NOMO-1 treated with DMSO at 0.1 percent for 48 hours (cell line): ENCODE measurements at regions not wholly inside any gene's neighbourhood (a gene's known extent, or its start where the extent isn't known, plus 50 kb on each side); places are given as distances from the start of the nearest gene placed in this dataset.

ENCODE experiments used
- DNase-seq: peaks from one replicate; lab custom pipeline; 2025; ENCODE audit not compliant: unreplicated experiment; lab: John Stamatoyannopoulos, UW

DNA sequence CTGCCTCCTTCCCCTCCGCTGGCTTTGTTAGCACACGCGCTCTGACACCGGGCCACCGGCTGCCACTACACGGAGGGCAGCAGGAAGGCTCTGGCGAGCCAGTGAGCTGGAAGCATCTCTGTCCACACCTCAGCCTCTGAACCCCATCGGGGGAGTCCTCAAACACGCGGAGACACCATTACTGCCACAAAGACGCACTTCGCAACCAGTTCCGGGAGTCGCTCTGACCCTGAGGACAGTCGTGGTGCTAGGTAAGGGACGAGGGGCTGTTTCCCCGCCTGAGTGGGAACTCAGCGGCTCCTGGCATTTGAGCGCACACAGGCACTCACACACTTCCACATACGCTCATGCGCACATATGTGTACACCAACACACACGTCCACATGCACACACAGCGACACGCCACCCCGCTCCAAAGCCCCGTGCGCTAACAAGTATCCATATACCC lies 160.0 kb downstream of the C9orf152 start:
- DNase-seq, result no peak

DNA sequence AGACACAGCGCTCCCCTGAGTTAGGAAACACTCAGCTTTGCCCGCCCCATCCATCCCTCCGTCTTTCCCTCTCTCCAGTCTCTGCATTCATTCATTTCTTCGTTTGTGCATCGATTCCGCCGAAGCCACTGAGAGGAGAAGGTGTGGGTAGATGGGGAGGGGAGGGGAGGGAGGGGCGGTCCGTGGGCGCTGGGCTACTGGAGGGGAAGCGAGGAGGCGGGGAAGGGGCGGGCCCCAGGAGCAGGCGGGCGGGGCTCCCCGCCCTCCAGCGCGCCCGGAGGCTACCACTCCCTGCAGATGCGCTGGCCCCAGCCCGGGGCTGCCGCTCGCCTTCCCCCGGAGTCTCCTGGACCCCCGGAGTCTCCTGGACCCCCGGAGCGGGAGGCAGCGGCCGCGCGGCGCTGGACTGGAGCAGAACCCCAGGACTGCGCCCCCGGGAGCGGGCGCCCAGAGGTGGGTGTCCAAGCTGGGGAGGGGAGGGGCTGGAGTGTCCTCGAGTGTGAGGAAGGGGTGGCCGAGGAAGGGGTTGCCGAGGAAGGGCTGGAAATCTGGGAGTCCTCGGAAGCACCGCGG lies 159.5 kb downstream of the C9orf152 start:
- DNase-seq, result peak; percentile 78

DNA sequence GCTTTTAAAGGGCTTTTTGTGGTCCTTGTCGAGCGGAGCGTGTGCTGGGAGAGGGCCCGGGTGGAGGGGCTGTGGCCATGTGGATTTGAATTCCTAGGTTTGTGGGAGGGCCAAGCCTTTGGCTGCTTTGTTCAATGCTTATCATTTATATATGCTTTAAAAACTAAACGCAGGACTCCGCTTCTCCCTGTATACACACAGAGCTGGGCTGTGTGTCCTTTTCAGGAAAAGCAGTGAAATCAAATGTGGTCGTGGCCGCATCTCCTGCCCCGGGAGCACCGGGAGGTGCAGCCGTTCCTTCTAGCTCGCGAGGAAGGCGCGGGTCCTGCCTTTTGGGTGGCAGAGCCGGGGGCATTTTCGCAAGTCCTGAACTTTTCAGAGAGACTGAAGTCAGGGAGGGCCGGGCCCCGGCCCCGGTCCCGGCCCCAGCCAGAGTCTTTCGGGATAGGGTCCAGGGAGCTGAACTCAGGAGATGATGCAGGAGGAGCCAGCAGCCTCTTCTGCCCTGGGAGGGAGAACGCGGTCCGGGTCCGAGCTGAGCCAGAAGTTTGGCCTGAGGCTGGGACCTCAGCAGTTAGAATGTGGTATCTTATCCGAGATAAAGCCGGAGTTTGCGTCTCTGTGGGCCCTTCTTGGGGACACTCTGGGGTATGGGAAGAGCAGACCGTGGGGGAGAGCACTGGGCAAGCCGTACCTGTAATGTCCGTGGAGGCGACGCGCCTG lies 158.8 kb downstream of the C9orf152 start:
- no peak for DNase-seq

DNA sequence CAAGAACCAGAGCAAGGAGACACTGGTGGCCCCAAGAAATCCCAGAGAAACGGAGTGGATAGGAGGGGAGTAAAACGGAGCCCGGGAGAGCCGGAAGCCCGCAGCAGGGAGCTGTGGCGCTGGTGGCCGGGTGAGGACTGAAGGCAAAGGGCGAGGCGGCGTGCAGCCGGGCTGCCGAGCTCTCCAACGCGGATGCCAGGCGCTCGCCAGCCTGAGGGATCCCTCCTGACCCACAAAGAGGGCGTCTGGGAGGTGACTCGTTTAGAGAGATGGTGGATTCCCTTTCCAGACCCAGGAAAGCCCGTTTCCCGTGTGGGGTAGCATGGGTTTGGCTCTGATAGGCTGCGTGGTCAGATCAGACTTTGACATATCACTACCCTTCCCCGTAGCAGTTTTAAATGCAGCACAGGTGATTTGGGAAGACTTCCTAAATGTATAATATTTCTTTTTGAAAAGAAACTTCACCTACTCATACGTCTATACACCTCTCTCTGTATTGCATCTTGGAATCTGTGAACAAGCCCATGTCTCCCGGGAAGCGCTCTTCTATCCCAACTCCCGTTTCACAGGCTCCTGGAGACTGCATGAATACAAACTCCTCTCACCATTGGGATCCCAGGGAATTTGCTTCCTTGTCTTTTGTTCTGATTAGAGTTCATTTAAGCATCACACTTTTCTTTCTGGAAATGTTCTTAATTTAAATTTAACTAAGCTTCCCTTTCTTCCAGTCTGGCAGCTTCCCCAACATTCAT lies 158.1 kb downstream of the C9orf152 start:
- DNase-seq, result no peak

DNA sequence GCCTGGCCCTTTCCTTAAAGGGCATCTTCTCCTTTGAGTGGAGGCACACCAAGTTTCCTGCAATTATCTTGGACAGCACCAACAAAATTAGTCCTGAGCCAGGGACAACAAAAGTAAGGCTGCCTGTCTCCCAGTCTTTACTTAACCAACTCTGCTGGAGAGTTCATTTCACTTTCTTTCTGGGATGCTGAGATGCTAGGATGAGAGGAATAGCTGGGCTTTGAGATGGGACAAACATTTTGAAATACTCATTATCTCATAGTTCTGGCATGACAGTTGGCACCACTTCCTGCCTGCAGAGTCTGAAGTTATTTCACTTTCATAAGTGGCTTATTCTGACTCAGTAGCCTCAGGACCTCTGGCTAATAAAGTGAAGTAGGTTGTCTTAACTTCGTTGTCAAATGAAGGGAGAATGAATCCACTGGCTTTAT lies 157.0 kb downstream of the C9orf152 start:
- peak; percentile 63 for DNase-seq

DNA sequence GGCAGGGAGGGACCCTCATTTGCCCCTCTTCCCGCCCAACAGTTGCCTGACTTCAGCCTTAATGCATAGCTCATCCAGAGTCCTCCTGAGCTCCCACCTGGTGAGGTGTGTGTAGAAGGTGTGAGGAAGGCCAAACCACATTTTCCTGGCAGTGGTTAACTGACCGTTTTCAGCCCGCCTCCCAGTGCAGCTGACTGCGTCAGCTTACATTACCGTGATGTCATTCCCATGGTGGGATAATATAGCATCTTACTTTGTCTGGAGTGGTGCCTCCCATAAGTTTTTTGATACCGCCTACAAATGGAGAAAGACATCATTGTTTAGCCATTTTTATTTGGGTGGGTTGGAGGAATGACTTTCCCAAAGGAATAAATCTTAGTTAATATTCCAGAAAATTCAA lies 151.9 kb downstream of the C9orf152 start:
- no peak for DNase-seq

DNA sequence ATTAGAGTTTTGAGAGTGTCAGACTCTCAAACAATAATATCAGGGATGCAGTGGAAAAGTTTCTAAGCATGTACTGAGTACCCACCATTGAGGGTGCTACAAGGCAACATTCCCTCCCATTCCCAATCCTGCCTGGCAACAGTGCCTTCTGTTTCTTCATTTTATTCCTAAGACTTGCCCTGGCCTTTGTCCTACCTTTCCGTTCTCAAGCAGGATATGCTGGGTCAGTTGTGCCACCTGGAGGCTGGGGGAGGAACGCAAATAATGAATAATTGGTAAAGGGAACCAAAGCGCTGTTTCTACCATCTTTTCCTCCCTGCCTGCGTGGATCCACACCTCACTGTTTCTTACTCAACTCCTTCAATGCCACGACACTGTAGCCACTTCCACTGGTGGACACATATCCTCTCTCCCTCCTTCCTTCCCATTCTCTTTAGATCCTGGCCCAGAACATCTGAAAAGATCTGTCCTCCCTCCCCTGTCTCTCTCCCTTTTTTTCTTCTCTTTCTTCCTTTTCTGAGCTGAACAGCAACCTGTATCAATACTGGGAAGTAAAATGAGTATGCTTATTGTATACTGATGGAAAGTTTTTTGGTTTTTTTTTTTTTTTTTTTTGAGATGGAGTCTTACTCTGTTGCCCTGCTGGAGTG lies 149.5 kb downstream of the C9orf152 start:
- peak; percentile 59 for DNase-seq

DNA sequence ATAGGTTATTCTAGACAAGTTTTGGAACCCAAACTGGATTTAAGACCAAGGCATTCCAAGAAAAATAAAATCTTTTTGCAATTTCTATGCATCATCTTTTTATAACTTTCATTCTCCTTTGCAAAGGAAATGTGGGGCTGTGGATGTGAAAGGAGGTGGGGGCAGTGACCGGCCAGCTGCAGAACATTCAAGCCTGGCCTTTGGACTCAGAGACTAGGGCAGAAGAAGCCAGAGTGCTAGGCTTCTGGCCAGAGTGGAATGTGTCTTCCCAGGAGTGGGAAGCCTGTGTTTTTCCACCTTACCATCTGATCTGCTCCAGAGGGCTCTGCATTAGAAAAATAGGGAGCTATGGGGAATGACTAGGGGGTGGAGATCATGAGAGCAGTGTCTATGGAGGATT lies 148.5 kb downstream of the C9orf152 start:
- DNase-seq, result no peak

DNA sequence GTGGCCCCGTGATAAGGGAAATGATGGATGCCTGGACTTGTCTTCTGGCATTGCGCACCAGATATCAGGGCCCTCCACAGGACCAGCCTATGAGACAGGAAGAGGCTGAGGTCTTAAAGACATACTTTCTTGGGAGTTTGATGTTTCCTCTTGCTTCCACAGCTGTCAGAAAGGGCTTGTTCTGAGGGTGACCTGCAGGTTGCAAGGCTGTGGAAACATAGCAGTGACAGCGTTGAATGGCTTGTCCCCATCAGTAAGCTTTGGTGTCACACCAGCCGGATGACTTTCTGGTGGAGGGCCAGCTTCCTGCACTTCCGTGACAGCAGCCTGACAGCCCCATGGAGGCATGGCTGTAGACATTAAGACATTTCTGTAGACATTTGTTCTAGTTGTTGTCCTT lies 143.2 kb downstream of the C9orf152 start:
- DNase-seq, result peak; percentile 34

DNA sequence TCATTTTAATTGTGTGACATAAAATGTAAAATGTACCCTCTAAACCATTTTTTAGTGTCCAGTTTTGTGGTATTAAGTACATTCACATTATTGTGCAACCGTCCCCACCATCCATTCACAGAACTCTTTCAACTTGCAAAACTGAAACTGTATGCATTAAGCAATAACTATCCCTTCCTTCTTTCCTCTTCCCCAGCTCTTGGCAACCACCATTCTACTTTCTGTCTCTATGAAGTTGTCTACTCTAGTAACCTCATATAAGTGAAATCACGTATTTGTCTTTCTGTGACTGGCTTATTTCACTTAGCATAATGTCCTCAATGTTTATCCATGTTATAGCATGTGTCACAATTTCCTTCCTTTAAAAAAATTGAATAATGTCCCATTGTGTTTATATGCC lies 142.4 kb downstream of the C9orf152 start:
- DNase-seq, result peak; percentile 97

DNA sequence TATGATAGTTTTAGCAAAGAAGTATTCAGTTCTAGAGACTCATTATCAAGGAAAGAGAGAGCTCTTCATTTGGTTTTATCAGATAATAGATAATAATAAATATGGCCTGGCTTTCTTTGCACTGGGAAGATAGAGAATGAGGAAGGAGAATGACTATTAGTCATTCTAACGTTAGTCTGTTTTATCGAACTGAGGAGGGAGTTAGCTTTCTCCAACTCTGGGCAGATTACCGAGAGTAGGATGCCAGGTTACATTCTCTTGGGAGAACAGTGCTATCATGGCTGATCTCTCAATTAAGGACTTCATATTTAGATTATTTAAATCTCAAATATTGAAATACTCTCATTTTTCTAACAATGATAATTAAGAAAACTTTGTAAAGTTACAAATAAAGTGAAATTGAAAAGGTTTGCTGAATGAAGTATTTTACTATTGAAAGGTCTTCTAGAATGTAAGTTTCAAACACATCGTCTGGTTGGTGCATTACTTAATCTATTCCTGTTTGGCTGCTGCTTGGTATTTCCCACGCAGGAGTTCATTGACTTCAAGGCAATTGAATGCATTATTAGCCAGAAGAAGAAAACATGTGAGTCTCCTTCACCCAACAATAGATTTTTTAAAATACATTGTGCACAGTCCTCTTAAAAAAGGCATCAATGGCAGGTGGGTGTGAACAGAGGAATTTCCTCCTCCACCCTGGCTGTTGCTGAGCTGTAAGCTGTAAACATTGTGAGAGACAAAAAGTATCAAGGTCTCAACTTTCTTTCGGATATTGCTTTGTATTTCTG lies 140.8 kb downstream of the C9orf152 start:
- peak; percentile 32 for DNase-seq

DNA sequence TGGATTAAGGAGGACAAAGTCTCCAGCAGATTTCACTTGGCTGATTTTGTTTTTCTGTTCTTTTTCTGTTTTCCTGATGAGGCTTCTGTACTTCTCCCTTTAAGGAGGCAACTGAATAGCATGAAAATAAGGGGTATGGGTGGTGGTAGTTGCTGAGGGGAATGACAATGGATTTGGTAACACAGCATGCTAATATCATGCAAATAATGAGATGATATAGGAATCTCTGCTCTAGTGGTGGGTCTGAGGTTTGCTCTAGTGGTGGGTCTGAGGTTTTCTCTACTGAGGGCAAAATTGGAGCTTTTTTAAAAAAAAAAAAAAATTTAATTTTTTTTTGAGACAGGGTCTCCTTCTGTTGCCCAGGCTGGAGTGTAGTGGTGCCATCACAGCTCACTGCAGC lies 139.7 kb downstream of the C9orf152 start:
- no peak for DNase-seq

DNA sequence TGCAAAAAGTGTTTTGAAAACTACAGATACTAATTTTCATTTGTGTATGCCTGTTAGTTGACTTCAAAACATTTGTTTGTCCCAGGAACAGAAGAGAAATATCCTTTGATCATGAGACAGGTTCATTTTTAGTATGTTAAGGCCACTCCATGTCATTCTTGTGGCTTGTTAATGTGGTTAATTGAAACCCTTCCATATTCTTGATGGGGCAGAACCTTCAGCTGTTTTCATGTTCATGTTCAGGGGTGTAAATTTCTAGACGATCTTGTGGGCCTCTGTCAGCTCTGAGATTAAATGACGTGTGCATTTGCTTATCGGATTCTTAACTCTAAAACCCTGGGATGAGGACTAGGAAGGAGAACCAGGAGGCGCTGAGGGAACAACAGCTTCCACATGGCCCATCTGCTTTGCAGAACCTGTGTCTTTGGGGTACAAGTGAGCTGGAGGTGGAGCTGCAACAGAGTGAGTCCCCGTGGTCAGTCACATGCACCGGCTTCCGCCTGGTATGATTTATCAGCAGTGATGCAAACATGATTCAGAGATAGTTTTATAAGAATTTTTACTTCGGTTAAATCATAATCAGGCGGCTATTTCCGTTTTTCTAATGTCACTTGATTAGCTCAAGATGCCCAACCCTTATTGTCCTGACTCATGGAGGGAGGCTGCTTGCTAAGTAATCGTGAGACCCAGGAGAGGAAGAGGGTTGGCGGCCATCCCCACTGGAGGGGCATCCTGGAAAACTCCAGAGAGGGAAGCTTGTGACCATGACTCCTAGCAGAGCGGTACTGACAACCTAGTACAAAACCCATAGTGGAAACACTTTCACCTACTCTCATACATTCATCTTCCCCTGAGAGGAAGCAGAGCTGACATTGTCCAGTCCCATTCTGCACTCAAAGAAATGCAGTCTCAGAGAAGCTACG lies 138.4 kb downstream of the C9orf152 start:
- DNase-seq, result peak; percentile 95

DNA sequence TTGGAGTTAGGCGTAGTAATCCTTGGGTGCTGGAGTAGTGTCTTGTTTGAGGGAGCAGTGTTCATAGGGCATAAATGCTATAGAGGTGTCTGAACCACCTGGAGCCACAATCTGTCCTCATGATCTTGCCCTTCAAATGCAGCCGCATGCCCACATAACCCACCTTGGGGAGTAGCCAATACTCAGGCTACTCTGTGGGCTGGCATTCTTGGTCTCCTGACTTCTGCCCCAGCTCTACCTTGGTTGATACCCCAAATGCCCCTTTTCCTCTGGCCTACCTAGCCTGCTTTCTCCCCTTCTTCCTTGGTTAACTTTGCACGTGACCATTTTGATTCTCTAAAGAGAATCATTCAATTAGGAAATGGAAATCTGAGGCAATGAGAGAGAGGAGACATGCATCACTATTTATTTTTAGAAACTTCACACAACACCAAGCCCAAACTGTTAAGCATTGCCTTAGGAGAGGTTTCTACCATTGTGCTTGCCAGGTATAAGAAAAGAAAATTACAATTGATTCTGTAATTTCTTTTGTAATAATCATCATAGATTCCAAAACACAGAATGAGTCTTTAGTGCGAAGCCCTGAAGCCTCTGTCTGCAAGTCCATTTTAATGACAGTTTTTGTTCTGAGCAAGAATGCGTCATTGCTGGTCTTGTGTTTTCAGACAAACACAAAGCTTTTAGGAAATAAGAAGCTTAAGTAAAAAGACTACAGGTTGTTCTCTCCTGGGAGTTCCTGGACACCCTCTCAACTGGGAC lies 135.2 kb downstream of the C9orf152 start:
- no peak for DNase-seq

DNA sequence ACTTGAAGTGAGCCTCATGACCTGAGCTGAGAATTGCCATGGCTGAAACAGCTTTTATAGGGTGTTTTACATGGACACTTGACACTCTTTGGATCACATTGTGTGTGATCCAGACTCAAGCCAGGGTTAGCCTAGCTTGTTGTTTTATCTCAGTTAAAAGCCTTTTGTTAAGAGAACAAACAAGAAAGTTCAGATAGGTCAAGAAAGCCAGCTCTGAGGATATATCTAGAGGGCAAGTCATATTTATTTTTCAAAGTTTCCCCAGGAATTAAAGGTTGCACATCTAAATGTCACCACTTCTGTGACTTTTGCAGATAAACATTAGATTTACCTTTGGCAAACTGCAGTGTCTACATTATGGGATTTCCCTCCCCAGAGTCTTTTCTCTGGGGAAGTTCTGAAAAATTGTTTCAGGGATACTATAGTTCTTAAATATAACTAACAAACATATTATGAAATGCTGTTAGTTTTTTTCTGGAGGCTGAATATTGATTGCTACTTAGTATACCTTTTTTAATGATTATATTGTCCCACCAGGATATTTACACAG lies 134.5 kb downstream of the C9orf152 start:
- DNase-seq, result no peak

DNA sequence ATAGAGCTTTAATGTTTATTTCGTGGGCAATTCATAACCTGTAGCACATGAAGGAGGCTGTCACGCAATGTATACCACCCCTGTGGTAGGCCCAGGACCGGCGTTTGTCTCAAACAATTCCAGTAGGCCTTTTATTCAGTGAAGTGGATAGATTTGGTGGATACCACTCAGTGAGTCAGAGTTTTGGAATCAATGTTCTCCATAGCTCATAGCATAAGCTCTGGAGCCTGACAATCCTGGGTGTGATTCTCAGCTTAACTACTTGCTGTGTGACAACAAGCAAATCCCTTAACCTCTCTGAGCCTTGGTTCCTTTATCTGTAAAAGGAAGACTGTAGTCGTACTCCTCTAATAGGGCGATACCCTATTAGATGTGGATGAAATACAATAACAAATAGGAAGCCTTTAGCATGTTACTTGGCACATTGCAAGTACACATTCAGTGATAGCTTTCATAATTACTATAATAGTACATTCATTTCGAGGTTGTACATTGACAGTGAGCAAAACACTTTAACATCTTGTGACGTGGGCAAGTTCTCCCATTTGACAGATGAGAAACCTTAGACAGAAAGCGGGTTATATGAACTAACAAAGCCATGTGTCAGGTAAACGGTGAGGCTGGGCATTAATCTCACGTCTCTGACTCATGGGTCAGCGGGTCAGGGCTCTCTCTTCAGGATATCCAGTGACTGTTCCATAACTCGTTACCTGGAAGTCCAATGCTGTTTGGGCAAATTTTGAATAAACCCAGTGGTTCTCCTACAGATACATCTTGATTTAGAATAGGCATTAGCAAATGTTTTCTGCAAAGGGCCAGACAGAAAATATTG lies 130.8 kb downstream of the C9orf152 start:
- DNase-seq, result no peak

DNA sequence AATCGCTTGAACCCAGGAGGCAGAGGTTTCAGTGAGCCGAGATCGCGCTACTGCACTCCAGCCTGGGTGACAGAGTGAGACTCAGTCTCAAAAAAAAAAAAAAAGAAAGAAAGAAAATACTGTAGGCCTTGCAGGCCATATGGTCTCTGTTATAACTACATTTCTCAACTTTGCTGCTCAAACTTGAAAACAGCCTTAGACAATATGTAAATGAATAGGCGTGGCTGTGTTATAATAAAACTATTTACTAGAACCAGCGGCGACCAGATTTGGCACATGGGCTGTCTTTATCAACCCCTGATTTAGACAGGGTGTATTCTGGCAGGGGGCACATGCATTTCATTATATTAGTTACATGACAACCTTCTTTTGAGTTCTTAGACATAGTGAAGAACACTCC lies 130.0 kb downstream of the C9orf152 start:
- no peak for DNase-seq

DNA sequence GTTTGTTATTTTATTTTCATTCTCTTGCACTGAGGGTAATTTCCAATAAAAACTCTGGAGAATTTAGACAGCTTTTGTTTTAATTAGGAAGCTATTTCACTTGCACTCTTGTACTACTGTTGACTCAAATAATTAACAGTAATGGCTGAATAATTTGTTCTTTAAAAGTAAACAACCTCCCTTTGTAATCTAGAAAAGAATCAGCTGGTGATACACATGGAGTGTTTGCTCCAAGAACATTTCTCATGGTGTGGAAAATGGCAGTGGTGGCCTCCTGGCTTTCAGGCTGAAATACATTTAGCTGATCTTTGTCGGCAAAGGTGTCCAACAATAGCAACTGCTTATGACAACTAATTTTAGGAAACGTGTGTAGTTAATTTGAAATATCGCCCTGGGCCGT lies 129.4 kb downstream of the C9orf152 start:
- no peak for DNase-seq
